ENCODE measurements at regions not wholly inside any gene's neighbourhood (a gene's known extent, or its start where the extent isn't known, plus 50 kb on each side); places are given as distances from the start of the nearest gene placed in this dataset.
"Not testable (repeated sequence)": the region's sequence is repeated elsewhere in the genome, so short reads cannot be mapped to it uniquely, and the experiment has no call there.

GRCh38 chr2:8310557-8311455 lies 371.1 kb upstream of the ID2 start:
- peak; percentile 33 to 50 for DNase-seq

GRCh38 chr2:8312221-8312620 lies 369.6 kb upstream of the ID2 start:
- DNase-seq, result no peak

GRCh38 chr2:8312861-8313830 lies 368.7 kb upstream of the ID2 start:
- peak in 1 of 2 donors; percentile 34 for DNase-seq

- DNase-seq, result peak in 1 of 2 donors; percentile 45
Measured at GRCh38 chr2:8314063-8314462, 367.8 kb upstream of the ID2 start.

- peak in 1 of 2 donors; percentile 66 for DNase-seq
Measured at GRCh38 chr2:8315531-8316165, 366.2 kb upstream of the ID2 start.

GRCh38 chr2:8316356-8316755 lies 365.5 kb upstream of the ID2 start:
- no peak for DNase-seq

- DNase-seq, result no peak
Measured at GRCh38 chr2:8317418-8317817, 364.4 kb upstream of the ID2 start.

GRCh38 chr2:8319219-8319618 lies 362.6 kb upstream of the ID2 start:
- DNase-seq, result no peak

GRCh38 chr2:8320311-8321066 lies 361.4 kb upstream of the ID2 start:
- no peak for DNase-seq

GRCh38 chr2:8322634-8323033 lies 359.2 kb upstream of the ID2 start:
- no peak for DNase-seq

- DNase-seq, result no peak
Measured at GRCh38 chr2:8324164-8324856, 357.5 kb upstream of the ID2 start.

- no peak for DNase-seq
Measured at GRCh38 chr2:8324901-8325300, 357.0 kb upstream of the ID2 start.

- no peak for DNase-seq
Measured at GRCh38 chr2:8327371-8328100, 354.3 kb upstream of the ID2 start.

GRCh38 chr2:8328217-8328616 lies 353.6 kb upstream of the ID2 start:
- peak in 1 of 2 donors; percentile 22 for DNase-seq

GRCh38 chr2:8329660-8330622 lies 351.9 kb upstream of the ID2 start:
- no peak for DNase-seq

GRCh38 chr2:8331068-8331467 lies 350.8 kb upstream of the ID2 start:
- DNase-seq, result no peak

- DNase-seq, result no peak
Measured at GRCh38 chr2:8332646-8333045, 349.2 kb upstream of the ID2 start.

- no peak for DNase-seq
Measured at GRCh38 chr2:8333177-8333831, 348.6 kb upstream of the ID2 start.

GRCh38 chr2:8333832-8334187 lies 348.0 kb upstream of the ID2 start:
- not testable (repeated sequence) for DNase-seq

Data from CD4-positive, alpha-beta T cell treated with Interleukin-1 beta for 1 hour (primary cell).